ENCODE measurements at regions not wholly inside any gene's neighbourhood (a gene's known extent, or its start where the extent isn't known, plus 50 kb on each side); places are given as distances from the start of the nearest gene placed in this dataset.

DNA sequence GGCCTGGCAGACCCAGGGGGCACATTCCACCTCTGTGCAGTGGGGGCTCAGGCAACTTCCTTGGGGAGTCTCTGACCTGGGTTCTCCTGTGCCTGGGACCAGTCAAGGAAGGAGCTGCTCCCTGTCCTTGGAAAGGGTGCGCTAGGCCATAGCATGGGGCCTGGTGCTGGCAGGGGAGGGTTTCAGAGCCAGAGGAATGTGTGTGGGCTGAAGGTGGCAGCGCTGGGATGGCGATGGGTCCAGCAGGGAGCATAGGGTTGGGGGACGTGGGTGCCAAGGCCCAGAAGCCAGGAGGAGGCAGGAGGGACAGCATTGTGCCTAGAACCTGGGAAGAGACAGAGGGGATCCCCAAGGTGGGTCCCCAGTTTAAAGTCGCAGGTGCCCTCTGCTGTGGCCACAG lies 66.3 kb upstream of the TUBA3E start:
- peaks cover 0 to 30% (median 28%) of the 10 kb centered on the region in 10 experiments; a peak in 14 of 20 replicates for H3K4me1 ChIP-seq
- peak overlapping the region in 6 of 11 experiments; percentile 42 to 66 (median 60); a peak in 9 of 22 replicates for H3K4me2 ChIP-seq
- peaks cover 0 to 2% (median under 1%) of the 10 kb centered on the region in 11 experiments; a peak in 9 of 22 replicates for H3K9me3 ChIP-seq (replicated peaks in 1 of 11)
- TF ChIP-seq Cebpa-rat (IDR thresholded peaks at IDR 0.05): no peak
- no peak overlapping the region for H3K9ac ChIP-seq
- H3K4me3 ChIP-seq: no peak overlapping the region
- no peaks in the 10 kb centered on the region for H3K36me3 ChIP-seq
- H3K27ac ChIP-seq: no peak overlapping the region
- H4K20me1 ChIP-seq: no peaks in the 10 kb centered on the region; a peak in 1 of 22 replicates
- H3K27me3 ChIP-seq: no peaks in the 10 kb centered on the region

DNA sequence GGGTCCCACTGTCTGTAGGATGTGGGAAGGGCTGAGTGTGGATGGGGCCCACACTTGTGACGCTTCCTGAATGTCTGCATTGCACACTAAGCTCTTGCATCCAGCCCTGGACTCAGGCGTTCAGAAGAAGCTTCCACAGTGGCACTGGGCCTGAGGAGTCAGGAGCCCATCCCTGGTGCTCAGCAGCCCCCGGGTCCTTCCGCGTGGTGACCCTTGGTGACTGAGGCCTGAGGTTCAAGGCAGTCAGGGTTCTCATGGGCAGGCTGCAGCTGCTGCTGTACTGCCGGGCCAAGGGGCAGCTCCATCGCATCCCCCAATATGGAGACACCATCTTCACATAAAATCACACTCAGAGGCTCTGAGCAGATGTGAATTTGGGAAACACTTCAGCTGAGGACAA lies 65.8 kb upstream of the TUBA3E start:
- no peaks in the 10 kb centered on the region for H3K36me3 ChIP-seq
- H3K9ac ChIP-seq: no peak overlapping the region
- H3K9me3 ChIP-seq (replicated peaks in 1 of 11): no peaks in the 10 kb centered on the region
- H3K4me2 ChIP-seq: peak overlapping the region in 8 of 11 experiments; percentile 7 to 66 (median 58); a peak in 13 of 22 replicates
- H3K4me1 ChIP-seq: peaks cover 0 to 30% (median 28%) of the 10 kb centered on the region in 10 experiments; a peak in 14 of 20 replicates
- no peaks in the 10 kb centered on the region for H3K27me3 ChIP-seq
- no peak for TF ChIP-seq Cebpa-rat (IDR thresholded peaks at IDR 0.05)
- no peaks in the 10 kb centered on the region; a peak in 1 of 22 replicates for H4K20me1 ChIP-seq
- H3K27ac ChIP-seq: no peak overlapping the region
- H3K4me3 ChIP-seq: no peak overlapping the region

DNA sequence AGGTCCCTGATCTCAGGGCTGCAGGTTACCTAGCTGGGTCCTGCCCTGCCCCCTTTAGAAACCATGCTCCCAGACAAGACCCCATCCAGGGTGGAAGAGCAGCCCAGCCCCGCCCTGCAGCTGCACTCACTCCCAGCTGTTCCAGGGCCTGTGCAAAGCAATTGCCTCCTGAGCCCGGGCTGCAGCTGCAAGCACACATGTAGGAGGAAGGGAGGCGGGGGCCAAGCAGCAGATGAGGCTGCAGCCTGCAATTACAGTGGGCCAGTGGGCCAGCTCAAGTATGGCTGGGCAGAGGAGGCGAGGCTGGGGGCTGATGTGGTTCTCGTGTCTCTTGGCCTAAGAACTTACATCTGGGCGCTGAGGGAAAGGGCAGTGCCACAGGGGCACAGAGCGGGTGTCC lies 65.4 kb upstream of the TUBA3E start:
- H3K4me1 ChIP-seq: peaks cover 0 to 30% (median 28%) of the 10 kb centered on the region in 10 experiments; a peak in 14 of 20 replicates
- no peaks in the 10 kb centered on the region for H3K36me3 ChIP-seq
- no peaks in the 10 kb centered on the region; a peak in 1 of 22 replicates for H4K20me1 ChIP-seq
- H3K9ac ChIP-seq: no peak overlapping the region
- no peaks in the 10 kb centered on the region for H3K9me3 ChIP-seq (replicated peaks in 1 of 11)
- no peak overlapping the region for H3K4me3 ChIP-seq
- H3K4me2 ChIP-seq: peak overlapping the region in 8 of 11 experiments; percentile 7 to 66 (median 58); a peak in 13 of 22 replicates
- no peak for TF ChIP-seq Cebpa-rat (IDR thresholded peaks at IDR 0.05)
- H3K27me3 ChIP-seq: no peaks in the 10 kb centered on the region
- H3K27ac ChIP-seq: no peak overlapping the region

DNA sequence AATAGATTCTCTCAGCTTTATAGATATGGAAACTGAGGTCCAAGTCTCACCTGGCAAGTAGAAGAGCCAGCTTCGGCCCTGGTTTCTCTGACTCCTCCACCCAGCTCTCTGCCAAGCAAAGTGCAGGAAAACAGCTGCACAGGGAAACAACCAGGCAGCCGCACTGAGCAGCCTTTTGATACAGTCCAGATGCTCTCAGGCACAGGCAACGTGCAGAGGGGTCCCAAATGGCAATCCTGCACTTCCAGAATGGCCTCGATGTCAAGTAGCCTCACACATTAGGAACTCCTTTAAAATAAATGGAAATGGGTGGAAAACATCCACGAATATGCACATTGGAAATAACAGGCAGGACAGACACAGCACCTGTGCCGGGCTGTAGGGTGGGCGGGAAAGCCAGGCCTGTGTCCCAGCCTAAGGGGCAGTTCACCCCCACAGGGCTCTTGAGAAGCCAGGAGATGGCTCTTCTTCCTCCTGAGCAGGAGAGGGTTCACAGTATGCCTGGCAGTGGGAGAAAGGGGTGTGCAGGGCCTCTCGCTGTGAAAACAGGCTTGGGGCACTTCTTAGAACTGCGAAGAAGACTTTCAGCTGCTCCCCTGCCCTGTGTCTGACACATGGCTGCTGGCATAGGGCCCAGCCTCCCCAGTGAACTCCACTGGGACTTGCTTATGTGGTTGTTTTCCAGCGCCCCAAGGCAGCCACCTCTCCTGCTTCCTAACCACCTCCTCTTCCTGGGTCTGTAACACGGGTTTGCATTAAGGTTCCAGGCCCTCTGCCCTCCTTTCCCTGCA lies 63.9 kb upstream of the TUBA3E start:
- no peak overlapping the region for H3K27ac ChIP-seq
- no peaks in the 10 kb centered on the region for H3K36me3 ChIP-seq
- no peak for TF ChIP-seq Cebpa-rat (IDR thresholded peaks at IDR 0.05)
- no peaks in the 10 kb centered on the region for H3K9me3 ChIP-seq (replicated peaks in 1 of 11)
- no peaks in the 10 kb centered on the region for H3K27me3 ChIP-seq
- no peak overlapping the region for H3K4me3 ChIP-seq
- peak overlapping the region in 8 of 11 experiments; percentile 58 to 66 (median 59); a peak in 16 of 22 replicates for H3K4me2 ChIP-seq
- H3K4me1 ChIP-seq: peaks cover 0 to 30% (median 28%) of the 10 kb centered on the region in 10 experiments; a peak in 14 of 20 replicates
- no peaks in the 10 kb centered on the region; a peak in 1 of 22 replicates for H4K20me1 ChIP-seq
- no peak overlapping the region for H3K9ac ChIP-seq

DNA sequence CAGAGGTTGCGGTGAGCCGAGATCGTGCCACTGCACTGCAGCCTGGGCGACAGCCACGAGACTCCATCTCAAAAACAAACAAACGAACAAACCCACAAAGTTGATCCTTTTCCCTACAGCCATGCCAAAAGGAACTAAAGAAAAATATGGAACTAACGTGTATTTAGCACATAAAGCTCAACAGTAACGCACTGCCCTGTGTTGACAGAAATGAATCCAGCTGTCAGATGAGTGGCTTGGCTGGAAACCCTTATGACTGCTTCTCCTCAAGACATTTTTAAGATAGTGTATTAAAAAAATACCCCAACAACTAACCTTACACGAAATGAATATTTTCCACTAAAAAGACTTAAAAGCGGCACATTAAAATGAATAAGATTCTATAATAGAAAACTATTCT lies 62.9 kb upstream of the TUBA3E start:
- Histone ChIP-seq H3K4me1 (peaks cover 0 to 30% (median 28%) of the 10 kb centered on the region in 10 experiments; a peak in 14 of 20 replicates), H3K4me3 (no peak overlapping the region), H3K27ac (no peak overlapping the region), H3K9me3 (replicated peaks in 1 of 11) (no peaks in the 10 kb centered on the region), H3K27me3 (no peaks in the 10 kb centered on the region), H4K20me1 (no peaks in the 10 kb centered on the region; a peak in 1 of 22 replicates), H3K4me2 (no peak overlapping the region), H3K36me3 (no peaks in the 10 kb centered on the region), H3K9ac (no peak overlapping the region)
- TF ChIP-seq Cebpa-rat (IDR thresholded peaks at IDR 0.05): no peak

DNA sequence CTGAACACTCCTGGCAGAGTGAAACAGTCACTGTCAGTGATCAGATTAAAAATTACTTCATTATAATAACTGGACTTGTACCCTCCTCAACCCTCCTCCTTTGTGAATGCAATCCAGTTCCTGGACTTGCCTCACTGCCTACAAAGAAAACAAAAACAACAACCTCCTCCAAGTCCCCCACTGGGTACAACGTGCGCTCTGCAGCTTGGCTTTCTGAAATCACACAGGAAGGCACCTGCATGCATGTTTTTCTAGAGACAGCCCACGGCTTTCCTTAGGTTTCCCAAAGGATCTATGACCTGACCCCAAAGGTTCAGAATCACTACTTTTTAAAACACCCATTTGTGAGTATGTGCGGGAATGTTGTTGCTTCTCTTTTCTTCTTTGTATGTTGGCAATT lies 61.4 kb upstream of the TUBA3E start:
- Histone ChIP-seq H3K27ac (no peak overlapping the region), H3K9ac (no peak overlapping the region), H3K36me3 (no peaks in the 10 kb centered on the region), H3K4me2 (0 out of 22 replicates have a peak overlapping the region, but pooled peaks of 1 of the 11 experiments have one; percentile 4), H3K9me3 (replicated peaks in 1 of 11) (no peaks in the 10 kb centered on the region), H4K20me1 (no peaks in the 10 kb centered on the region; a peak in 1 of 22 replicates), H3K4me1 (peaks cover 0 to 30% (median 28%) of the 10 kb centered on the region in 10 experiments; a peak in 14 of 20 replicates), H3K4me3 (no peak overlapping the region), H3K27me3 (0 out of 22 replicates have a peak, but pooled peaks cover 0 to under 1% (median 0%) of the 10 kb centered on the region in 11 experiments)
- TF ChIP-seq Cebpa-rat (IDR thresholded peaks at IDR 0.05): no peak

DNA sequence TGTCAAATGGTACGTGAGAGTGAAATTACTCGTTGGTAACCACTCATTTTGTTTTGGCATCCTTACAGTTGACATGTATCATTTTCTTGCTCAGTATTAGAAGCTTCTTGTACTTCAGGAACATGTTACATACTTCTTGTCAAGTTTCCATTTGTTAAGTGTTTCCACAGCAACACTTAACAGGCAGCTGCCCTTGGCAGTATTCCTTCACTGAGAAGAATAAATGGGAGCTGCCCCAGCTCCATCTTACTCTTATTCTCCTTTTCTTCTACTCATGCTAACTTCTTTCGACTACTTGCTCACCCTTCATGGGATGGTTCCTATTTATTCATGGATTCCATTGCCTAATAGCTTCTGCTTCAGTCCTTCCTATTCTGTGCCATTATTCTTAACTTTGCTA lies 60.1 kb upstream of the TUBA3E start:
- no peaks in the 10 kb centered on the region; a peak in 1 of 22 replicates for H4K20me1 ChIP-seq
- no peak overlapping the region for H3K4me3 ChIP-seq
- H3K4me2 ChIP-seq: no peak overlapping the region
- peaks cover under 1 to 13% (median 10%) of the 10 kb centered on the region in 11 experiments; a peak in 20 of 22 replicates for H3K27me3 ChIP-seq
- H3K4me1 ChIP-seq: peaks cover 0 to 19% (median 17%) of the 10 kb centered on the region in 10 experiments; a peak in 14 of 20 replicates
- H3K9ac ChIP-seq: no peak overlapping the region
- no peaks in the 10 kb centered on the region for H3K36me3 ChIP-seq
- no peaks in the 10 kb centered on the region for H3K9me3 ChIP-seq (replicated peaks in 1 of 11)
- H3K27ac ChIP-seq: no peak overlapping the region
- no peak for TF ChIP-seq Cebpa-rat (IDR thresholded peaks at IDR 0.05)

DNA sequence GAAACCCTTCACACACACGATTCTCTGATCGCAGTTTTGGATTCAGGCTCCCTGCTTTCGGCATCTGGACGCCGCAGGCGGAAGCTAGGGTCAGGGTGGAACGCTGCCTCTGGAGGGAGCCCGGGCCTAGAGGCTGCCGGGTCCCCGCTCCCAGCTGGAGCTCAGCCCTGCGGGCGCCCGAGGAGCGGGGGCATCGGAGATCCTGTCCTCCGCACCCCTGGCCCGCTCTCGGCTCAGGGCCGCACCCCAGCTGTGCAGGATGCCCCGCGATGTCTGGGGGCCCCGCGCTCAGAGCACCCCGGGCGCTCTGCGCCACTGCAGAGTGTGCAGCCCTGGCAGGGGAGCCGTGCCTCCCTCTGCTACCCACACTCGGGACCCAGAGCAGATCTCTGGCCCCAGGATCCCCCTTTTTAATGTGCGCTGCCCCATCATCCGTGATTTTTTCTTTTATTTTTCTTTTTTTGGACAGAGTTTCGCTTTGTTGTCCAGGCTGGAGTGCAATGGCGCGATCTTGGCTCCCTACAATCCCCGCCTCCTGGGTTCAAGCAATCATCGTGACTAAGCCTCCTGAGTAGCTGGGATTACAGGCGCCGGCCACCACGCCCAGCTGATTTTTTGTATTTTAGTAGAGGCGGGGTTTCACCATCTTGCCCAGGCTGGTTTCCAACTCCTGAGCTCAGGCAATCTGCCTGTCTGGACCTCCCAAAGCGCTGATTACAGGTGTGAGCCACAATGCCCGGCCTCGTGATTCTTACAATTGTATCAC lies 54.8 kb upstream of the TUBA3E start:
- no peak overlapping the region for H3K9ac ChIP-seq
- no peaks in the 10 kb centered on the region for H3K4me1 ChIP-seq
- H3K4me2 ChIP-seq: no peak overlapping the region
- H3K4me3 ChIP-seq: no peak overlapping the region
- no peaks in the 10 kb centered on the region for H3K36me3 ChIP-seq
- peaks cover 25 to 53% (median 41%) of the 10 kb centered on the region in 11 experiments for H3K27me3 ChIP-seq
- no peak for TF ChIP-seq Cebpa-rat (IDR thresholded peaks at IDR 0.05)
- peaks cover 0 to 5% (median 0%) of the 10 kb centered on the region in 11 experiments; a peak in 2 of 22 replicates for H4K20me1 ChIP-seq
- H3K27ac ChIP-seq: no peak overlapping the region
- H3K9me3 ChIP-seq (replicated peaks in 1 of 11): no peaks in the 10 kb centered on the region

Measured in BLaER1 treated with 17β-estradiol and CSF1 and Interleukin-3, amounts not matched to agents 10 nM and 100 nM (cell line).